DOHH2 (cell line): ENCODE measurements at regions not wholly inside any gene's neighbourhood (a gene's known extent, or its start where the extent isn't known, plus 50 kb on each side); places are given as distances from the start of the nearest gene placed in this dataset.

Experiments
- CTCF ChIP-seq: fragments of 200-600 bp; sonication (generic); IDR thresholded peaks from one replicate; pipeline ENCODE4 v1.5.1; 2014; ENCODE audit warnings: antibody characterized with exemption, mild to moderate bottlenecking, low read depth, low read length; ENCODE audit not compliant: poor library complexity, severe bottlenecking
- EZH2phosphoT487 ChIP-seq: fragments of 200-600 bp; sonication (generic); IDR thresholded peaks from 2 replicates; pipeline ENCODE4 v1.6.1; 2017; ENCODE audit warnings: borderline replicate concordance, mild to moderate bottlenecking, antibody characterized with exemption, low read length, moderate library complexity, mixed read lengths

- TF ChIP-seq CTCF (no peak), EZH2phosphoT487 (no peak)
Measured at GRCh38 chr6:140855520-140855919, 1277.2 kb upstream of the GJE1 start.
